Spleen (tissue), 7 donors: ENCODE measurements at regions not wholly inside any gene's neighbourhood (a gene's known extent, or its start where the extent isn't known, plus 50 kb on each side); places are given as distances from the start of the nearest gene placed in this dataset.

Source experiments
- CTCF ChIP-seq, 11 experiments: fragments of 200-600 bp in 7 of 11; fragments of 450-650 bp in 4 of 11; sonication (generic) in 4 of 11; IDR thresholded peaks in 8 of 11; conservative IDR thresholded peaks in 3 of 11; 1 replicate in 7 of 11; 2 replicates in 4 of 11; pipeline versions ENCODE4 v1.4.0 to v1.8.0; 2016 to 2021; ENCODE audit warnings: antibody characterized with exemption in 11 of 11, inconsistent platforms in 4 of 11, mild to moderate bottlenecking in 1 of 11
- POLR2A ChIP-seq, 3 donors: fragments of 450-650 bp; IDR thresholded peaks; one replicate each; pipeline ENCODE4 v1.5.1; 2017; ENCODE audit warnings: antibody characterized with exemption in 3 of 3, mild to moderate bottlenecking in 1 of 3
- donor health status: DM: no; HTN: no; CAD: no; lungs with moderate emphysema.
- donor health status: DM: no; HTN: no; CAD: no.
- donor health status: DM: no; HTN: no; CAD: no.

DNA sequence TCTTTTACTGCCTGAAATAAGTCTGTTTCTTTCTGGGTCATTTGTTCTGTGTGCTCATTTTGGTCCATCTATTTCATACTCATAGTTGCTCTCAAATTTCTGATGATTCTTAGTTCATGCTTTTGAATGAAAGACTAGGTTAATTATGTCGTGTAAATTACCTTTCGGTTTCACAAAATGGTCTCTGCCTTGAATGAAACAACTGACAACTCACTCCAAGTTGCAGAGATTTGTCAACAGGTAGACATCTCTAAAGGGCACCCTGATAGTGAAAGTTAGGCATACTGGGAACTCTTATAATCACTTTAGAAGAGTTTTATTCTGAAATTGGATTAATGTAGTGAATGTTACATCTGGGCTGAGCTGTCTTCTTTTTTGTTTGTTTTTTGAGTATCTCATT is 726.9 kb downstream of the PDHA2 start:
- TF ChIP-seq POLR2A (IDR thresholded peaks at IDR 0.05): no peak
- no peak for TF ChIP-seq CTCF (IDR thresholded peaks at IDR 0.05 in 8 of 11, conservative IDR thresholded peaks at IDR 0.05 in 3 of 11)
